ENCODE measurements at regions not wholly inside any gene's neighbourhood (a gene's known extent, or its start where the extent isn't known, plus 50 kb on each side); places are given as distances from the start of the nearest gene placed in this dataset.
A peak's percentile ranks its signal among the peaks of the same experiment; 100 is the strongest.

- TF ChIP-seq CTCF (conservative IDR thresholded peaks at IDR 0.05) (no peak), ZFX (IDR thresholded peaks at IDR 0.05) (no peak)
- H3K27ac ChIP-seq = no peak overlapping the region
Observed at GRCh38 chr4:97142893-97143292, 1000.4 kb downstream of the STPG2 start.

DNA sequence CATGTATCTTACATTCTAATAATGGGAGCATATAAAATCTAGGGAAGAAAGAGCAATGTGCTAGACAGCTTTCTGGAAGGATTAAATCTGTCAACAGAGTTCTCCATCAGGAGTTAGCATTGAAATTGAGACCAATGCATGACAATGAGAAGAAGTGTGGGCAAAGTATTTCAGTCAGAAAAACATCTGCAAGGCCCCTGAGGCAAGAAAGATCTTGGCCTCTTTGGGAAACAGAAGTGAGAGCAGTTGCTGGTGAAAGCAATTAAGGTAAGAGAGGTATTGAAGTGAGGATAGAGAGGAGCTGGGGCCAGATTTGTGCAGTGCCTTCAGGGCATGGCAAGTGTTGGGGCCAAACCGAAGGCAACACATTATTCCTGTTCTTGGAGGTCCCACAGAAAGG lies 999.1 kb downstream of the STPG2 start:
- H3K27ac ChIP-seq = no peak overlapping the region
- TF ChIP-seq ZFX (IDR thresholded peaks at IDR 0.05) (no peak), CTCF (conservative IDR thresholded peaks at IDR 0.05) (no peak)

- H3K27ac ChIP-seq = no peak overlapping the region
- no peak for TF ChIP-seq CTCF (conservative IDR thresholded peaks at IDR 0.05)
- TF ChIP-seq ZFX (IDR thresholded peaks at IDR 0.05) = no peak
Observed at GRCh38 chr4:97150966-97151365, 992.3 kb downstream of the STPG2 start.

DNA sequence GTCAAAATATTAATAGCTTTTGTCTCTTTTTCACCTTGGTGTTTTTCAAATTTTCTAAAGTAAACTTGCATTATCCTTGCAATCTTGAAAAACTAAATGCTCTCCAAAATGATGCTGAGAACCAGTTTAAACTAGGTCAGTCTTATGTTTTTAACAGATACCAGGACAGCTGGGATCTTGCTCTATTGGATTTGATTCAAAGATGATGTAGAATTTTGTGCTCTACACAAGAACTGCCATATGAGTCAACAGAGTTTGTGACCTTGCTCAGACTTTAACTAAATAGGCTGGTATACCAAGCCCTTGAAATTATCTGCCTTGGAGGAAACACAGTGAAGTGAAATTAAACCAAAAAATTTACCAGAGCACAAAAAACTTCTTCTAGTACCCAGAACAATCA lies 991.1 kb downstream of the STPG2 start:
- H3K27ac ChIP-seq = no peak overlapping the region
- TF ChIP-seq ZFX (IDR thresholded peaks at IDR 0.05) (no peak), CTCF (conservative IDR thresholded peaks at IDR 0.05) (no peak)

DNA sequence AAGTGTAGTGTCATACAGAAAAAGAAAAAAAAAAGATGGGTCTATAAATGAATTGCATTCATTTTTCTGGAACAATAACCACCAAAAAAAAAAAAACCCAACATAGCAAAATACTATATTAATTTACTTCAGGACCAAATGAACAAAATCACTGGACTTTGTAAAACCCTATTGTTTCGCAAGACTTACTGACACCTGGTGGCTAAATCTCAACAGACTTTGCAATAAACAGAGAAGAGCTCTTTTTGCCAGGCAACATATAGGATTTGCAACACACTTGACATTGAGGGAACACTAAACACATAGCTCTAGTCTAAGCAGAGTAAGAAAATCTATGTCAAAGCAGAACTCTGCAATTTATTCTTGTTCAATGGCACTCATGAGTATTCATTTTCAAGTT lies 990.2 kb downstream of the STPG2 start:
- no peak overlapping the region for H3K27ac ChIP-seq
- TF ChIP-seq CTCF (conservative IDR thresholded peaks at IDR 0.05) (peak; percentile 58), ZFX (IDR thresholded peaks at IDR 0.05) (no peak)

DNA sequence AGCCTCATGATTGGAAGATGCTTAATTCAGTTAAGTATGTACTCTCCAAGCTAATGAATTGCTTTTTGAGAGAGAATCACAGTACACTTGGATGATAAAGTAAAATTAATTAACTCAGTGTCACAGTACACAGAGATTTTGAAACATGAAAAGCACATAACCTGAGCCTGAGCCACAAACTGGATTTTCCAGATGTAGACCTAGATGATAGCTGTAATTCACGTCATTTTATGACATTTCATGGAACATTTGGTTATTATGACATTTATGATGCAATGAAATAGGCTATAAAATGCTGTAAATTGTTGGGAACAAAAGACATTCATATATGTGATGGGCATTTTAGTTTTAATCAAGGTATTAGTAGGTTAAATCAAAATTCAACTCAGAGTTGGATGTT lies 983.7 kb downstream of the STPG2 start:
- no peak overlapping the region for H3K27ac ChIP-seq
- TF ChIP-seq ZFX (IDR thresholded peaks at IDR 0.05) (no peak), CTCF (conservative IDR thresholded peaks at IDR 0.05) (no peak)

DNA sequence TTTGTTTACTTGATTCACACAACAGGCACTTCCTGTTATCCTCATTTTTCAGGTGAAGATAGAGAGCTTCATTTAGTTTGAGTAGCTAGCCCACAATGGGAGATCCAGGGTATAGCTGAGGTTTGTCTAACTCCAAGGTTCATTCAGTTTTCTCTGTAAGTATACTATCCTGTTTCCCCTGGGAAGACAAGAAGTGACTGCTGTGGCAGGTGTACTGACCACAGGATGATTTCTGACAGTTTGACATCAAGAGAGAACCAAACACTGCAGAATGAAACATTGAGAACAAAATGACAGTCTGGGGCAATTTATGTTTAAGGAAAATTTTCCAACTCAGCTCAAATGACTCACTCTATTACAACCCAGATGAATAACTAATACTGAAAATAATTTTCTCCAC lies 958.0 kb downstream of the STPG2 start:
- no peak for TF ChIP-seq CTCF (conservative IDR thresholded peaks at IDR 0.05)
- no peak for TF ChIP-seq ZFX (IDR thresholded peaks at IDR 0.05)
- H3K27ac ChIP-seq = no peak overlapping the region
